Omental fat pad (tissue), 3 donors: ENCODE measurements at regions not wholly inside any gene's neighbourhood (a gene's known extent, or its start where the extent isn't known, plus 50 kb on each side); places are given as distances from the start of the nearest gene placed in this dataset.

ENCODE experiments used
- ATAC-seq: fragments of 150-250 bp; one replicate; pipeline ENCODE4 v1.9.1; 2016; ENCODE audit warnings: mild to moderate bottlenecking, moderate library complexity; ENCODE audit not compliant: low FRiP score
- DNase-seq: peaks from one replicate; pipeline ENCODE4 v3.0.0-alpha.2; 2019; ENCODE audit warnings: low spot score
- TF ChIP-seq, protein P1 (sequence below), 3 donors: fragments of 450-650 bp; IDR thresholded peaks; one replicate each; pipeline ENCODE4 v1.5.1; 2016 to 2017; ENCODE audit warnings: antibody characterized with exemption in 3 of 3, mild to moderate bottlenecking in 3 of 3, moderate library complexity in 2 of 3

- TF ChIP-seq, protein P1, sequence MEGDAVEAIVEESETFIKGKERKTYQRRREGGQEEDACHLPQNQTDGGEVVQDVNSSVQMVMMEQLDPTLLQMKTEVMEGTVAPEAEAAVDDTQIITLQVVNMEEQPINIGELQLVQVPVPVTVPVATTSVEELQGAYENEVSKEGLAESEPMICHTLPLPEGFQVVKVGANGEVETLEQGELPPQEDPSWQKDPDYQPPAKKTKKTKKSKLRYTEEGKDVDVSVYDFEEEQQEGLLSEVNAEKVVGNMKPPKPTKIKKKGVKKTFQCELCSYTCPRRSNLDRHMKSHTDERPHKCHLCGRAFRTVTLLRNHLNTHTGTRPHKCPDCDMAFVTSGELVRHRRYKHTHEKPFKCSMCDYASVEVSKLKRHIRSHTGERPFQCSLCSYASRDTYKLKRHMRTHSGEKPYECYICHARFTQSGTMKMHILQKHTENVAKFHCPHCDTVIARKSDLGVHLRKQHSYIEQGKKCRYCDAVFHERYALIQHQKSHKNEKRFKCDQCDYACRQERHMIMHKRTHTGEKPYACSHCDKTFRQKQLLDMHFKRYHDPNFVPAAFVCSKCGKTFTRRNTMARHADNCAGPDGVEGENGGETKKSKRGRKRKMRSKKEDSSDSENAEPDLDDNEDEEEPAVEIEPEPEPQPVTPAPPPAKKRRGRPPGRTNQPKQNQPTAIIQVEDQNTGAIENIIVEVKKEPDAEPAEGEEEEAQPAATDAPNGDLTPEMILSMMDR (IDR thresholded peaks at IDR 0.05): no peak
- ATAC-seq (no peak), DNase-seq (no peak)
Observed at GRCh38 chr14:95409477-95410272, 90.0 kb upstream of the CLMN start.

DNA sequence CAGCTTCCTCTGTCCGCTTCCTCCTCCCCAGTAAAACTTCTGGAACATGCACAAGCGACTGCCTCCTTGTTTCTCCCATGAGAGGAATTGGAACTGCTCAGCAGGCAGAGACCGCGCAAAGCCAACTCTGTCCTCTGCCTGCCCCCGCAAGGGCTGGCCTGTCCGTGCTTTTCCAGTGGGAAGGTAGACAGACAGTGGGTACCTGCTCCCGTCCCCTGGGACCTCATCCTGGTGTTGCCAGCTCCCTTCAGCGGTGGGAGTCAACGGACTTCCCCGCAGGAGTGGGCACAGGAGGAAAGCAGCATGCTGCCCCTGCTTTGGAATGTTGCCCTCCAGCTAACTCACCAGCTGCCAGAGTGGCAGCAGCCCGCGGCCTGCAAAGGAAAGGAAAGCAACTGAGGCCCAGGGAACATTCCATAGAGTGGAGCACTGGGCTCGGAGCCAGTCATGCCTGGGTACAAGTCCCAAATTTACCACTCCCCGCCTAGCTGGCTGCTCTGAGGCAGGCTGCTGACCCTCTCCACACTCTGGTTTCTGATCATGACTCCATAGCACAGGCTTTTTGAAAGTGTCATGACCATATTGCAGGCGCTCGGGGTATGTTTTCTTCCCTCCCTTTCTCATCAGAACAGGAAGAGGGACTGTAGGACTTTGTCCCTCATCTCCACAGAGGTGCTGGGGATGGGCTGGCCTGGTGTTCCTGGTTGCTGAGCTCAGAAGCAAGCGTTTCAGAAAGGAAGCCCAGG, 89.2 kb upstream of the CLMN start:
- ATAC-seq: no peak
- no peak for DNase-seq
- TF ChIP-seq, protein P1 (IDR thresholded peaks at IDR 0.05): no peak

GRCh38 chr14:95407354-95407753, 87.6 kb upstream of the CLMN start:
- TF ChIP-seq, protein P1 (IDR thresholded peaks at IDR 0.05): no peak
- ATAC-seq (no peak), DNase-seq (no peak)

GRCh38 chr14:95406756-95407277, 87.1 kb upstream of the CLMN start:
- no peak for DNase-seq
- ATAC-seq: no peak
- TF ChIP-seq, protein P1 (IDR thresholded peaks at IDR 0.05): no peak

- TF ChIP-seq, protein P1 (IDR thresholded peaks at IDR 0.05): no peak
- DNase-seq (no peak), ATAC-seq (no peak)
Observed at GRCh38 chr14:95404583-95404982, 84.9 kb upstream of the CLMN start.

DNA sequence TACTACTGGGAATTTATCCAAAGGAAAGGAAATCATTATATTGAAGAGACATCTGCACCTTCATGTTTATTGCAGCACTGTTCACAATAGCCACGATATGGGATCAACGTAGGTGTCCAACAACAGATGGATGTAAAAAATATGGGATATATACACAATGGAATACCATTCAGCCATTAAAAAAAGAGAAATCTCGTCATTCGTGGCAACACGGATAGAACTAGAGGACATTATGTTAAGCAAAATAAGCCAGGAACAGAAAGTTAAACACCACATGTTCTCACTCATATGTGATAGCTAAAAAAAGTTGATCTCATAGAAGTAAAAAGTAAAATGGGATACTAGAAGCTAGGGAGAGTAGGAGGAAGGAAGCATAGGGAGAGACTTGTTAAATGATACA, 82.9 kb upstream of the CLMN start:
- TF ChIP-seq, protein P1 (IDR thresholded peaks at IDR 0.05): no peak

More for the DNA sequence above, 82.9 kb upstream of the CLMN start:
- ATAC-seq: no peak
- no peak for DNase-seq
